Astrocyte (in vitro differentiated cells and primary cell): ENCODE measurements at regions not wholly inside any gene's neighbourhood (a gene's known extent, or its start where the extent isn't known, plus 50 kb on each side); places are given as distances from the start of the nearest gene placed in this dataset.

Source experiments
- CTCF ChIP-seq: IDR thresholded peaks from 2 replicates; pipeline ENCODE4 v1.5.1; 2011; ENCODE audit warnings: low read depth, mild to moderate bottlenecking, inconsistent platforms, low read length, moderate library complexity; ENCODE audit not compliant: insufficient read depth
- EZH2 ChIP-seq: IDR thresholded peaks from 2 replicates; pipeline ENCODE4 v1.6.1; 2012; ENCODE audit warnings: mild to moderate bottlenecking, low read length, inconsistent platforms; ENCODE audit not compliant: insufficient read depth

DNA sequence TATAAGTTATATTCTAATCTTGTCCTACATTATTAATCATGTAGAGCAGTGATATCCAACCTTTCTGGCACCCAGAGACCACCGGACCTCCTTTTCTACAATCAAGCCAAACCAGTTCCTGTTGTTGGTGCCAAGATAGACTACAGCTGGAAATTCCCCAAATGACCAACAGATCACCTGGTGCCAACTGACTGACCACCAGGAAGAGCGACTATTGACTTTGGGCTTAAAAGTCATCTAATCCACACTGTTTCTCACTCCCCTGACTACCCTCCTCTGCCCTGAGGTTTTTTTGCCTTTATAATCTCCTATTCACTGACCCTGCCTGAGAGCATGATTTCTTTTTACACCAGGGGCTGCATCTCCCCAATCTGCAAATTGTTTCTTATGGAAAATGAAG lies 425.2 kb downstream of the TTLL7 start:
- TF ChIP-seq CTCF (no peak), EZH2 (no peak)
